ENCODE measurements at regions not wholly inside any gene's neighbourhood (a gene's known extent, or its start where the extent isn't known, plus 50 kb on each side); places are given as distances from the start of the nearest gene placed in this dataset.

GRCh38 chr11:122559734-122560382 lies 95.7 kb upstream of the UBASH3B start:
- no peak for TF ChIP-seq CTCF (IDR thresholded peaks at IDR 0.05)
- TF ChIP-seq EP300 (IDR thresholded peaks at IDR 0.05), result no peak

All from ovary (tissue), 3 donors.